ENCODE measurements at regions not wholly inside any gene's neighbourhood (a gene's known extent, or its start where the extent isn't known, plus 50 kb on each side); places are given as distances from the start of the nearest gene placed in this dataset.

GRCh38 chr4:132955146-132955545 is 193.9 kb upstream of the PCDH10 start:
- Histone ChIP-seq H3K36me3 (ENCODE audit: control insufficient read depth, insufficient read depth, low read length) (no peaks in the 10 kb centered on the region), H3K4me3 (ENCODE audit: low read depth, low read length) (no peak overlapping the region), H3K27me3 (ENCODE audit: control insufficient read depth, insufficient read depth, low read length) (no peaks in the 10 kb centered on the region)
- no peak for DNase-seq (ENCODE audit: low read depth)
- FAIRE-seq: no peak
- TF ChIP-seq CTCF (IDR thresholded peaks at IDR 0.05; ENCODE audit: insufficient read depth, low read length, severe bottlenecking): no peak

DNA sequence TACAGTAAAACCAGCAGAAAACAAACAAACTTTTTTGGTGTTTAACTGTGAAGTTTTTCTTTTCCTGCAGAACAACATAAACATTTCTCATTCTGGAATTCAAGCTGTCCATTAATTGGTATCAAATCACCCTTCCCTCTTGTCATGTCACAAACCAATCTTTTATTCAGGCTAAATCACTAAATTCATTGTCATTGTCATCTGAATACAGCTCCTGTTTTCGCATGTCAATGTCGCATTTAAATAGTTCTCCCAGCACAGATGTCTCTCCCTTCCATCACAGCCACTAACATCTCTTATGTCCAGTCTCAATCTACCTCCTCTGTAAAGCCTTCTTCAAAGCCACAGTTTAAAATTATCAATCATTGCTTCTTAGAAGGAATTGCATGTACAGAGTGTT is 192.1 kb upstream of the PCDH10 start:
- TF ChIP-seq CTCF (IDR thresholded peaks at IDR 0.05; ENCODE audit: insufficient read depth, low read length, severe bottlenecking): no peak
- Histone ChIP-seq H3K36me3 (ENCODE audit: control insufficient read depth, insufficient read depth, low read length) (no peaks in the 10 kb centered on the region), H3K27me3 (ENCODE audit: control insufficient read depth, insufficient read depth, low read length) (no peaks in the 10 kb centered on the region), H3K4me3 (ENCODE audit: low read depth, low read length) (no peak overlapping the region)
- FAIRE-seq (no peak), DNase-seq (ENCODE audit: low read depth) (no peak)

- Histone ChIP-seq H3K36me3 (ENCODE audit: control insufficient read depth, insufficient read depth, low read length) (no peaks in the 10 kb centered on the region), H3K4me3 (ENCODE audit: low read depth, low read length) (no peak overlapping the region), H3K27me3 (ENCODE audit: control insufficient read depth, insufficient read depth, low read length) (no peaks in the 10 kb centered on the region)
- no peak for FAIRE-seq
- no peak for TF ChIP-seq CTCF (IDR thresholded peaks at IDR 0.05; ENCODE audit: insufficient read depth, low read length, severe bottlenecking)
- DNase-seq (ENCODE audit: low read depth): no peak
Observed at GRCh38 chr4:132958457-132959263, 190.4 kb upstream of the PCDH10 start.

GRCh38 chr4:132981611-132982010 is 167.5 kb upstream of the PCDH10 start:
- no peaks in the 10 kb centered on the region for H3K36me3 ChIP-seq (ENCODE audit: control insufficient read depth, insufficient read depth, low read length)
- TF ChIP-seq CTCF (IDR thresholded peaks at IDR 0.05; ENCODE audit: insufficient read depth, low read length, severe bottlenecking): no peak
- no peaks in the 10 kb centered on the region for H3K27me3 ChIP-seq (ENCODE audit: control insufficient read depth, insufficient read depth, low read length)
- no peak overlapping the region for H3K4me3 ChIP-seq (ENCODE audit: low read depth, low read length)
- FAIRE-seq (no peak), DNase-seq (ENCODE audit: low read depth) (no peak)

DNA sequence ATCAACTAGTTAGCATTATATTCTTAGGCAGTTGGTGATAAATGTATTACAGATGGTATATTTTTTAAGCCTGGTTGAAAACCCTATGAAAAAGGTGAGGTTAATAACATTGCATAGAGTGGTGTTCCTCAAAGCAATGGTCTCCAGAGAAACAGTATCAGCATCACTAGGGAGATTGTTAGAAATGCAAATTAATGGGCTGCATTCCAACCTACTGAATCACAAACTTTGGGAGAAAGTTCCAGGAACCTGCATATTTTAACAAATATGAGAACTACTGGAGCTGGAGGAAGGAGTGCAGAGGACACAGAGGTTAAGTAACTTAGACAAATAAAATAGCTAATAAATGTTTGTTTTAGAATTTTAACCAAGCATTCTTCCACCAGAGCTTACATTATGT is 166.9 kb upstream of the PCDH10 start:
- Histone ChIP-seq H3K4me3 (ENCODE audit: low read depth, low read length) (no peak overlapping the region), H3K36me3 (ENCODE audit: control insufficient read depth, insufficient read depth, low read length) (no peaks in the 10 kb centered on the region), H3K27me3 (ENCODE audit: control insufficient read depth, insufficient read depth, low read length) (no peaks in the 10 kb centered on the region)
- TF ChIP-seq CTCF (IDR thresholded peaks at IDR 0.05; ENCODE audit: insufficient read depth, low read length, severe bottlenecking): no peak
- DNase-seq (ENCODE audit: low read depth) (no peak), FAIRE-seq (no peak)

DNA sequence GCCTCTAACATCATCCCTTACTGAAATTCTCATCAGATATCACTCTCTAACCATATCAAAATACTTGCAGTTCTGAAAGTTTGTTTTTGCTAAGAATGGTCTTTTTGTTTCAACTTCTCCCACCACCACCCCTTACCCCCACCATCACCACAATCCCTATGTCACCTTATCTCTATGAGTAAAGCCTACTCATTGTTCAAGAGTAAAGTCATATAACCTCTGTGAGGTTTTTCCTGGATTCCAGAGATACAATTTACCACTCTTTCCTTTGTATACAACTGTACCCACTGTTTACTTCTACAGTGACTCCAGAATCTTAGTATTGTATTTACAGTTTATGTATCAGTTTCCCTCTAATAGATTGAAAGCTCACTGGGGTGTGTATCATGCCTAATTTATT is 158.0 kb upstream of the PCDH10 start:
- H3K4me3 ChIP-seq (ENCODE audit: low read depth, low read length): no peak overlapping the region
- TF ChIP-seq CTCF (IDR thresholded peaks at IDR 0.05; ENCODE audit: insufficient read depth, low read length, severe bottlenecking): no peak
- FAIRE-seq (no peak), DNase-seq (ENCODE audit: low read depth) (no peak)
- no peaks in the 10 kb centered on the region for H3K36me3 ChIP-seq (ENCODE audit: control insufficient read depth, insufficient read depth, low read length)
- H3K27me3 ChIP-seq (ENCODE audit: control insufficient read depth, insufficient read depth, low read length): no peaks in the 10 kb centered on the region
